IPS-NIHi7 (cell line): ENCODE measurements at regions not wholly inside any gene's neighbourhood (a gene's known extent, or its start where the extent isn't known, plus 50 kb on each side); places are given as distances from the start of the nearest gene placed in this dataset.
"Not testable (repeated sequence)": the region's sequence is repeated elsewhere in the genome, so short reads cannot be mapped to it uniquely, and the experiment has no call there.

Source experiments
- DNase-seq: peaks from one replicate; pipeline ENCODE4 v3.0.0; 2012; ENCODE audit warnings: mixed read lengths; ENCODE audit errors: extremely low spot score

GRCh38 chr9:39566782-39567181 lies 211.3 kb downstream of the SPATA31A1 start:
- DNase-seq: peak; percentile 9

- not testable (repeated sequence) for DNase-seq
Observed at GRCh38 chr9:39567396-39567795, 211.9 kb downstream of the SPATA31A1 start.

GRCh38 chr9:39568900-39569299 lies 213.4 kb downstream of the SPATA31A1 start:
- not testable (repeated sequence) for DNase-seq

GRCh38 chr9:39573024-39574022 lies 217.9 kb downstream of the SPATA31A1 start:
- not testable (repeated sequence) for DNase-seq

GRCh38 chr9:39579000-39579399 lies 223.5 kb downstream of the SPATA31A1 start:
- DNase-seq: not testable (repeated sequence)

GRCh38 chr9:39581296-39581695 lies 225.8 kb downstream of the SPATA31A1 start:
- not testable (repeated sequence) for DNase-seq

- not testable (repeated sequence) for DNase-seq
Observed at GRCh38 chr9:39582677-39583412, 227.4 kb downstream of the SPATA31A1 start.

GRCh38 chr9:39583413-39583747 lies 227.9 kb downstream of the SPATA31A1 start:
- DNase-seq: not testable (repeated sequence)

- peak; percentile 0 for DNase-seq
Observed at GRCh38 chr9:39585233-39585632, 229.8 kb downstream of the SPATA31A1 start.

GRCh38 chr9:39587844-39588499 lies 232.5 kb downstream of the SPATA31A1 start:
- peak; percentile 12 for DNase-seq

- peak; percentile 8 for DNase-seq
Observed at GRCh38 chr9:39588500-39589137, 233.2 kb downstream of the SPATA31A1 start.

GRCh38 chr9:39604089-39604488 lies 248.6 kb downstream of the SPATA31A1 start:
- not testable (repeated sequence) for DNase-seq

- not testable (repeated sequence) for DNase-seq
Observed at GRCh38 chr9:39611449-39612231, 256.2 kb downstream of the SPATA31A1 start.

GRCh38 chr9:39616480-39616879 lies 261.0 kb downstream of the SPATA31A1 start:
- not testable (repeated sequence) for DNase-seq

- not testable (repeated sequence) for DNase-seq
Observed at GRCh38 chr9:39624048-39624447, 268.6 kb downstream of the SPATA31A1 start.

GRCh38 chr9:39632071-39632470 lies 276.6 kb downstream of the SPATA31A1 start:
- DNase-seq: not testable (repeated sequence)

- DNase-seq: not testable (repeated sequence)
Observed at GRCh38 chr9:39649029-39649428, 293.6 kb downstream of the SPATA31A1 start.

- not testable (repeated sequence) for DNase-seq
Observed at GRCh38 chr9:39656960-39657603, 301.6 kb downstream of the SPATA31A1 start.

- DNase-seq: not testable (repeated sequence)
Observed at GRCh38 chr9:39663020-39663419, 307.6 kb downstream of the SPATA31A1 start.

GRCh38 chr9:39663713-39664112 lies 308.2 kb downstream of the SPATA31A1 start:
- DNase-seq: not testable (repeated sequence)
